K562 (cell line): ENCODE measurements at regions not wholly inside any gene's neighbourhood (a gene's known extent, or its start where the extent isn't known, plus 50 kb on each side); places are given as distances from the start of the nearest gene placed in this dataset.

Source experiments
- ATF1 ChIP-seq, 2 experiments: fragments of 450-650 bp in 1 of 2; IDR thresholded peaks; 2 replicates each; pipeline ENCODE4 v1.6.1; 2016; ENCODE audit warnings: missing compliant biosample characterization in 1 of 2, missing genetic modification characterization in 1 of 2
- BRD4 ChIP-seq: fragments of 200-600 bp; sonication (generic); IDR thresholded peaks from 2 replicates; pipeline ENCODE4 v1.6.1; 2017; ENCODE audit warnings: inconsistent platforms
- CGGBP1 ChIP-seq: fragments of 250-450 bp; sonication (Bioruptor Pico); IDR thresholded peaks from 2 replicates; pipeline ENCODE4 v1.9.0; 2021; ENCODE audit warnings: mild to moderate bottlenecking
- GTF3C2 ChIP-seq: IDR thresholded peaks from 3 replicates; pipeline ENCODE4 v1.6.1; 2011; ENCODE audit warnings: borderline replicate concordance, mild to moderate bottlenecking, moderate library complexity; ENCODE audit not compliant: insufficient read length; ENCODE audit errors: extremely low read depth
- HDAC6 ChIP-seq: IDR thresholded peaks from 2 replicates; pipeline ENCODE4 v1.6.1; 2012; ENCODE audit warnings: low read depth, mild to moderate bottlenecking, control low read depth, inconsistent platforms, low read length, moderate library complexity
- IRF2 ChIP-seq: sonication (generic); formaldehyde crosslinking; IDR thresholded peaks from 2 replicates; pipeline ENCODE4 v1.8.1; 2022; ENCODE audit warnings: mild to moderate bottlenecking, missing genetic modification reagents
- IRF9 ChIP-seq: fragments of 450-650 bp; IDR thresholded peaks from 2 replicates; pipeline ENCODE4 v1.6.1; 2016; ENCODE audit warnings: missing biosample characterization, missing genetic modification characterization
- KDM4B ChIP-seq, 2 experiments: fragments of 450-650 bp in 1 of 2; sonication (generic) in 1 of 2; IDR thresholded peaks; 2 replicates each; pipeline ENCODE4 v1.6.1; 2016 to 2017; ENCODE audit warnings: borderline replicate concordance in 2 of 2, antibody characterized with exemption in 1 of 2, low read depth in 1 of 2, mild to moderate bottlenecking in 1 of 2
- PRDM10 ChIP-seq: fragments of 450-650 bp; IDR thresholded peaks from 2 replicates; pipeline ENCODE4 v1.6.1; 2018; ENCODE audit not compliant: partially characterized antibody
- RBM34 ChIP-seq: fragments of 200-400 bp; formaldehyde crosslinking; IDR thresholded peaks from 2 replicates; pipeline ENCODE4 v1.6.1; 2018; ENCODE audit warnings: low read length, borderline replicate concordance; ENCODE audit not compliant: insufficient read depth
- SMC3 ChIP-seq: conservative IDR thresholded peaks from 2 replicates; pipeline ENCODE4 v1.6.1; 2011; ENCODE audit warnings: low read depth, low read length, improper control_type of control experiment; ENCODE audit not compliant: insufficient read depth
- SP2 ChIP-seq: IDR thresholded peaks from 2 replicates; pipeline ENCODE4 v1.6.1; 2011; ENCODE audit warnings: mild to moderate bottlenecking, low read depth, low read length, moderate library complexity; ENCODE audit not compliant: poor library complexity, severe bottlenecking; ENCODE audit errors: extremely low read depth
- SRSF7 ChIP-seq: fragments of 200-400 bp; formaldehyde crosslinking; optimal IDR thresholded peaks from 2 replicates; pipeline ENCODE3; 2017; ENCODE audit warnings: mild to moderate bottlenecking, low read depth, low read length
- ZBTB49 ChIP-seq: sonication (generic); formaldehyde crosslinking; IDR thresholded peaks from 2 replicates; pipeline ENCODE4 v1.8.0; 2022; ENCODE audit warnings: missing genetic modification reagents, mild to moderate bottlenecking, borderline replicate concordance
- ZSCAN29 ChIP-seq: fragments of 450-650 bp; IDR thresholded peaks from 2 replicates; pipeline ENCODE4 v1.6.1; 2017

GRCh38 chr12:70052931-70053497, 190.2 kb upstream of the CNOT2 start (continued):
- TF ChIP-seq PRDM10 (peak; percentile 31), IRF9 (peak; percentile 96), ATF1 (CRISPR knock-in tag; IDR thresholded peaks at IDR 0.05) (no peak), ATF1 (tag; IDR thresholded peaks at IDR 0.05) (peak; percentile 82), HDAC6 (no peak), ZSCAN29 (no peak), ZBTB49 (CRISPR knock-in tag) (no peak), SP2 (no peak), IRF2 (no peak), SMC3 (no peak), CGGBP1 (CRISPR knock-in tag) (no peak), RBM34 (no peak), BRD4 (no peak), SRSF7 (no peak), KDM4B (IDR thresholded peaks at IDR 0.05; ENCODE audit: borderline replicate concordance in 2 of 2, low read depth in 1 of 2) (no peak), GTF3C2 (no peak)
